ENCODE measurements at regions not wholly inside any gene's neighbourhood (a gene's known extent, or its start where the extent isn't known, plus 50 kb on each side); places are given as distances from the start of the nearest gene placed in this dataset.

DNA sequence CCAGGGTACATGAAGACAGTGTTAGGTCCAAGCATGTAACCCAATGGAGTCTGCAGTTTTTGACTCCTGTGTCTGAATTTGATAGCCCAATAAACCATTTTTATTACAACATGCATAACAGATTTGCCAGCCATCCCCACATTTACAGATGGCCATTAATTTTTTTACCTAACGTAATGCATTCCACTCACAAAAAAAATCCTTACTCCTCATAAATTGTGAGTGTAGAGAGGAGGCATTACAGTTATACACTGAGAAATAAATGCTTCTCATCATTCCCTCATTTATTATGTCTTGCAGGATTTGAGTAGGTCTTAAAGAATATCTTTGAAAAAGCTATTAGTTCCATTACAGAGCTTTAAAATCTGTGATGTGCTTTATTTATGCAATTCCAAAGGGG is 193.8 kb downstream of the CMPK2 start:
- TF ChIP-seq, protein P1, sequence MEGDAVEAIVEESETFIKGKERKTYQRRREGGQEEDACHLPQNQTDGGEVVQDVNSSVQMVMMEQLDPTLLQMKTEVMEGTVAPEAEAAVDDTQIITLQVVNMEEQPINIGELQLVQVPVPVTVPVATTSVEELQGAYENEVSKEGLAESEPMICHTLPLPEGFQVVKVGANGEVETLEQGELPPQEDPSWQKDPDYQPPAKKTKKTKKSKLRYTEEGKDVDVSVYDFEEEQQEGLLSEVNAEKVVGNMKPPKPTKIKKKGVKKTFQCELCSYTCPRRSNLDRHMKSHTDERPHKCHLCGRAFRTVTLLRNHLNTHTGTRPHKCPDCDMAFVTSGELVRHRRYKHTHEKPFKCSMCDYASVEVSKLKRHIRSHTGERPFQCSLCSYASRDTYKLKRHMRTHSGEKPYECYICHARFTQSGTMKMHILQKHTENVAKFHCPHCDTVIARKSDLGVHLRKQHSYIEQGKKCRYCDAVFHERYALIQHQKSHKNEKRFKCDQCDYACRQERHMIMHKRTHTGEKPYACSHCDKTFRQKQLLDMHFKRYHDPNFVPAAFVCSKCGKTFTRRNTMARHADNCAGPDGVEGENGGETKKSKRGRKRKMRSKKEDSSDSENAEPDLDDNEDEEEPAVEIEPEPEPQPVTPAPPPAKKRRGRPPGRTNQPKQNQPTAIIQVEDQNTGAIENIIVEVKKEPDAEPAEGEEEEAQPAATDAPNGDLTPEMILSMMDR (IDR thresholded peaks at IDR 0.05): no peak
- no peak for TF ChIP-seq EZH2 (IDR thresholded peaks at IDR 0.05; ENCODE audit: borderline replicate concordance, insufficient read depth, low read depth, low read length, poor library complexity, severe bottlenecking)

All from B cell (primary cell).